Thyroid gland (tissue), 4 donors: ENCODE measurements at regions not wholly inside any gene's neighbourhood (a gene's known extent, or its start where the extent isn't known, plus 50 kb on each side); places are given as distances from the start of the nearest gene placed in this dataset.

Experiments
- DNase-seq, 2 donors: peaks; one replicate each; pipeline ENCODE4 v3.0.0-alpha.2; 2019
- H3K27ac ChIP-seq, 3 donors: fragments of 200-600 bp; sonication (generic); 1 replicate in 2 of 3; 2 replicates in 1 of 3; pipeline ENCODE4 v1.5.1; 2016 to 2019; ENCODE audit warnings: mild to moderate bottlenecking in 1 of 3, moderate library complexity in 1 of 3
- H3K27me3 ChIP-seq: fragments of 200-600 bp; sonication (generic); one replicate; pipeline ENCODE4 v1.5.1; 2019
- H3K36me3 ChIP-seq, 2 donors: fragments of 200-600 bp; sonication (generic); one replicate each; pipeline ENCODE4 v1.5.1; 2016 to 2019
- H3K4me1 ChIP-seq, 2 donors: fragments of 200-600 bp; sonication (generic); one replicate each; pipeline ENCODE4 v1.5.1; 2017 to 2019
- H3K4me3 ChIP-seq, 3 donors: fragments of 200-600 bp; sonication (generic); replicated peaks in 1 of 3; 1 replicate in 2 of 3; 2 replicates in 1 of 3; pipeline ENCODE4 v1.5.1; 2016; ENCODE audit warnings: mild to moderate bottlenecking in 1 of 3
- H3K9me3 ChIP-seq: fragments of 200-600 bp; sonication (generic); one replicate; pipeline ENCODE4 v1.5.1; 2017
- CTCF ChIP-seq, 6 experiments: fragments of 200-600 bp in 3 of 6; fragments of 450-650 bp in 3 of 6; sonication (generic) in 3 of 6; IDR thresholded peaks; one replicate each; pipeline ENCODE4 v1.5.1; 2016 to 2019; ENCODE audit warnings: antibody characterized with exemption in 6 of 6, mild to moderate bottlenecking in 2 of 6, inconsistent platforms in 1 of 6, moderate library complexity in 1 of 6
- POLR2A ChIP-seq, 2 donors: fragments of 450-650 bp; IDR thresholded peaks; one replicate each; pipeline ENCODE4 v1.6.1; 2017; ENCODE audit warnings: antibody characterized with exemption in 2 of 2, mild to moderate bottlenecking in 2 of 2, moderate library complexity in 1 of 2
- WGBS, 2 donors: methylation state at CpG; one replicate each; pipeline ENCODE4 v1.1.5; 2017; 5-methylcytosine and 5-hydroxymethylcytosine counted together
- intact Hi-C: fragments of 100-400 bp; cut with DNase I; formaldehyde crosslinking; loops from one replicate; pipeline ENCODE4 v1.15.1; 2023

- H3K27me3 ChIP-seq, result no peaks in the 10 kb centered on the region
- H3K27ac ChIP-seq, result no peak overlapping the region
- H3K4me1 ChIP-seq, result no peaks in the 10 kb centered on the region
- no peaks in the 10 kb centered on the region for H3K36me3 ChIP-seq
- H3K9me3 ChIP-seq, result no peaks in the 10 kb centered on the region
- no peak overlapping the region for H3K4me3 ChIP-seq
- 81 to 90% methylated on average over 3 of the region's 3 CpGs for WGBS, 2 donors
- DNase-seq, result no peak
- no peak for TF ChIP-seq POLR2A (IDR thresholded peaks at IDR 0.05)
- no peak for TF ChIP-seq CTCF (IDR thresholded peaks at IDR 0.05)
- intact Hi-C loops, result no loop called here
Measured at GRCh38 chr4:30840571-30840970, 120.4 kb downstream of the PCDH7 start.

- H3K36me3 ChIP-seq, result no peaks in the 10 kb centered on the region
- no peaks in the 10 kb centered on the region for H3K27me3 ChIP-seq
- intact Hi-C loops, result no loop called here
- 95 to 97% methylated on average over 1 of the region's 1 CpG for WGBS, 2 donors
- H3K9me3 ChIP-seq, result no peaks in the 10 kb centered on the region
- no peak for DNase-seq
- H3K4me3 ChIP-seq, result no peak overlapping the region
- no peak overlapping the region for H3K27ac ChIP-seq
- no peak for TF ChIP-seq CTCF (IDR thresholded peaks at IDR 0.05)
- TF ChIP-seq POLR2A (IDR thresholded peaks at IDR 0.05), result no peak
- H3K4me1 ChIP-seq, result no peaks in the 10 kb centered on the region
Measured at GRCh38 chr4:30842142-30842541, 122.0 kb downstream of the PCDH7 start.

- Histone ChIP-seq H3K9me3 (no peaks in the 10 kb centered on the region), H3K36me3 (no peaks in the 10 kb centered on the region), H3K4me3 (no peak overlapping the region), H3K4me1 (no peaks in the 10 kb centered on the region), H3K27ac (no peak overlapping the region), H3K27me3 (no peaks in the 10 kb centered on the region)
- intact Hi-C loops, result no loop called here
- DNase-seq, result no peak
- TF ChIP-seq CTCF (IDR thresholded peaks at IDR 0.05), result no peak
- TF ChIP-seq POLR2A (IDR thresholded peaks at IDR 0.05), result no peak
- WGBS, 2 donors, result 92 to 94% methylated on average over 6 of the region's 6 CpGs
Measured at GRCh38 chr4:30842689-30843088, 122.5 kb downstream of the PCDH7 start.

GRCh38 chr4:30844861-30845582 lies 124.9 kb downstream of the PCDH7 start:
- Histone ChIP-seq H3K4me3 (no peak overlapping the region), H3K27me3 (no peaks in the 10 kb centered on the region), H3K36me3 (no peaks in the 10 kb centered on the region), H3K4me1 (peaks cover 0 to 7% of the 10 kb centered on the region in 2 donors), H3K9me3 (no peaks in the 10 kb centered on the region), H3K27ac (no peak overlapping the region)
- TF ChIP-seq POLR2A (IDR thresholded peaks at IDR 0.05) (no peak), CTCF (IDR thresholded peaks at IDR 0.05) (no peak)
- intact Hi-C loops, result no loop called here
- 89 to 90% methylated on average over 3 of the region's 3 CpGs for WGBS, 2 donors
- DNase-seq, result no peak

GRCh38 chr4:30847167-30847566 lies 127.0 kb downstream of the PCDH7 start:
- no peak overlapping the region for H3K4me3 ChIP-seq
- H3K4me1 ChIP-seq, result peaks cover 0 to 7% of the 10 kb centered on the region in 2 donors
- intact Hi-C loops, result no loop called here
- no peaks in the 10 kb centered on the region for H3K36me3 ChIP-seq
- 20 to 28% methylated on average over 1 of the region's 1 CpG for WGBS, 2 donors
- TF ChIP-seq CTCF (IDR thresholded peaks at IDR 0.05) (no peak), POLR2A (IDR thresholded peaks at IDR 0.05) (no peak)
- no peak for DNase-seq
- H3K27ac ChIP-seq, result no peak overlapping the region
- no peaks in the 10 kb centered on the region for H3K27me3 ChIP-seq
- H3K9me3 ChIP-seq, result no peaks in the 10 kb centered on the region
